Testis (tissue), 2 donors: ENCODE measurements at regions not wholly inside any gene's neighbourhood (a gene's known extent, or its start where the extent isn't known, plus 50 kb on each side); places are given as distances from the start of the nearest gene placed in this dataset.

Experiments
- POLR2A ChIP-seq: fragments of 450-650 bp; IDR thresholded peaks from one replicate; pipeline ENCODE4 v1.6.1; 2017; ENCODE audit warnings: antibody characterized with exemption, mild to moderate bottlenecking, moderate library complexity
- TF ChIP-seq, protein P1 (sequence below), 3 experiments: fragments of 450-650 bp in 2 of 3; fragments of 200-600 bp in 1 of 3; sonication (generic) in 1 of 3; IDR thresholded peaks; one replicate each; pipeline ENCODE4 v1.5.1; 2016 to 2019; ENCODE audit warnings: antibody characterized with exemption in 3 of 3, mild to moderate bottlenecking in 2 of 3, moderate library complexity in 1 of 3

DNA sequence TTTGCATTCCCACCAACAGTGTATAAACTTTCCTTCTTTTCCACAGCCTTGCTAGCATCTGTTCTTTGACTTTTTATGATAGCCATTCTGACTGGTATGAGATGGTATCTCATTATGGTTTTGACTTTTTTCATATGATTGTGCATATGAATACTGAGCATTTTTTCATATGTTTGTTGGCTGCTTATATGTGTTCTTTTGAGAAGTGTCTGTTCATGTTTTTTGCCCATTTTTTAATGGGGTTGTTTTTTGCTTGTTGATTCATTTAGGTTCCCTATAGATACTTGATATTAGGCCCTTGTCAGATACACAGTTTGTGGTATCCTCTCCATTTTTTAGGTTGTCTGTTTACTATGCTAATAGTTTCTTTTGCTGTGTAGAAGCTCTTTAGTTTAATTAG lies 185.8 kb upstream of the SPAG17 start:
- no peak for TF ChIP-seq POLR2A
- TF ChIP-seq, protein P1, sequence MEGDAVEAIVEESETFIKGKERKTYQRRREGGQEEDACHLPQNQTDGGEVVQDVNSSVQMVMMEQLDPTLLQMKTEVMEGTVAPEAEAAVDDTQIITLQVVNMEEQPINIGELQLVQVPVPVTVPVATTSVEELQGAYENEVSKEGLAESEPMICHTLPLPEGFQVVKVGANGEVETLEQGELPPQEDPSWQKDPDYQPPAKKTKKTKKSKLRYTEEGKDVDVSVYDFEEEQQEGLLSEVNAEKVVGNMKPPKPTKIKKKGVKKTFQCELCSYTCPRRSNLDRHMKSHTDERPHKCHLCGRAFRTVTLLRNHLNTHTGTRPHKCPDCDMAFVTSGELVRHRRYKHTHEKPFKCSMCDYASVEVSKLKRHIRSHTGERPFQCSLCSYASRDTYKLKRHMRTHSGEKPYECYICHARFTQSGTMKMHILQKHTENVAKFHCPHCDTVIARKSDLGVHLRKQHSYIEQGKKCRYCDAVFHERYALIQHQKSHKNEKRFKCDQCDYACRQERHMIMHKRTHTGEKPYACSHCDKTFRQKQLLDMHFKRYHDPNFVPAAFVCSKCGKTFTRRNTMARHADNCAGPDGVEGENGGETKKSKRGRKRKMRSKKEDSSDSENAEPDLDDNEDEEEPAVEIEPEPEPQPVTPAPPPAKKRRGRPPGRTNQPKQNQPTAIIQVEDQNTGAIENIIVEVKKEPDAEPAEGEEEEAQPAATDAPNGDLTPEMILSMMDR (IDR thresholded peaks at IDR 0.05) = no peak
